HCT116 (cell line): ENCODE measurements at regions not wholly inside any gene's neighbourhood (a gene's known extent, or its start where the extent isn't known, plus 50 kb on each side); places are given as distances from the start of the nearest gene placed in this dataset.

Source experiments
- ATAC-seq: fragments of 200-7000 bp; cut with Tn5 transposase; 2 replicates; pipeline ENCODE4 v1.9.1; 2020; ENCODE audit warnings: mild to moderate bottlenecking, moderate library complexity
- BruUV-seq: library from RNA; stranded (reverse); fragments of 400-500 nt; replicated peaks from 2 replicates; lab custom pipeline; 2021; lab: Mats Ljungman, UMichigan
- CTCF ChIA-PET: fragments of 300-600 bp; sonication (Branson Sonifier 250); formaldehyde crosslinking; loops from one replicate; lab custom pipeline; 2021; ENCODE audit warnings: antibody characterized with exemption; lab: Charles Lee
- POLR2A ChIA-PET: fragments of 300-600, 350-600 bp; sonication (Branson Sonifier 250); formaldehyde crosslinking; loops from one replicate; lab custom pipeline; 2021; ENCODE audit warnings: antibody characterized with exemption; lab: Charles Lee
- RAD21 ChIA-PET, 2 experiments: fragments of 300-600 bp; sonication (Branson Sonifier 250); formaldehyde crosslinking; loops; one replicate each; lab custom pipeline; 2023; ENCODE audit warnings: low total read pairs in 2 of 2; ENCODE audit not compliant: uncharacterized antibody in 2 of 2, unreplicated experiment in 2 of 2, low non-redundant PET in 1 of 2; lab: Charles Lee
- DNase-seq: peaks from one replicate; pipeline ENCODE4 v3.0.0-alpha.2; 2010; ENCODE audit warnings: low read depth, low spot score
- H2AFZ ChIP-seq: fragments of 200-600 bp; shearing (Covaris generic), sonication (generic); 2 replicates; pipeline ENCODE4 v1.6.1; 2017; ENCODE audit warnings: low read depth, mixed run types, mixed read lengths, antibody characterized with exemption, low read length; ENCODE audit not compliant: poor library complexity, severe bottlenecking
- H3K27ac ChIP-seq: 2 replicates; pipeline ENCODE4 v1.5.1; 2012; ENCODE audit warnings: low read depth, low read length
- H3K27me3 ChIP-seq: fragments of 200-600 bp; sonication (generic); 2 replicates; pipeline ENCODE4 v1.6.1; 2016; ENCODE audit warnings: mixed run types, low read length, mixed read lengths; ENCODE audit not compliant: insufficient read depth
- H3K36me3 ChIP-seq, 2 experiments: fragments of 200-500 bp in 1 of 2; fragments of 200-600 bp in 1 of 2; sonication (Bioruptor generic) in 1 of 2; sonication (generic) in 1 of 2; 2 replicates each; pipeline versions ENCODE4 v1.5.1 to v1.6.1; 2014 to 2016; ENCODE audit warnings: low read length in 2 of 2, inconsistent platforms in 1 of 2, mixed read lengths in 1 of 2, mixed run types in 1 of 2; ENCODE audit not compliant: insufficient read depth in 2 of 2, control insufficient read depth in 1 of 2
- H3K4me1 ChIP-seq, 2 experiments: fragments of 200-600 bp in 1 of 2; sonication (generic) in 1 of 2; 2 replicates each; pipeline versions ENCODE4 v1.5.1 to v1.6.1; 2012 to 2017; ENCODE audit warnings: low read length in 2 of 2, inconsistent platforms in 1 of 2, mild to moderate bottlenecking in 1 of 2, mixed read lengths in 1 of 2, mixed run types in 1 of 2, moderate library complexity in 1 of 2; ENCODE audit not compliant: insufficient read depth in 2 of 2, control insufficient read depth in 1 of 2
- H3K4me2 ChIP-seq: fragments of 200-600 bp; sonication (generic); 2 replicates; pipeline ENCODE4 v1.6.1; 2017; ENCODE audit warnings: mixed run types, low read length, mixed read lengths
- H3K4me3 ChIP-seq, 2 experiments: fragments of 200-600 bp in 1 of 2; sonication (generic) in 1 of 2; replicated peaks in 1 of 2; 2 replicates each; pipeline ENCODE4 v1.5.1; 2011 to 2016; ENCODE audit warnings: low read length in 2 of 2, control low read depth in 1 of 2, low read depth in 1 of 2, mild to moderate bottlenecking in 1 of 2, mixed read lengths in 1 of 2, mixed run types in 1 of 2
- H3K79me2 ChIP-seq: fragments of 200-600 bp; sonication (generic); 2 replicates; pipeline ENCODE4 v1.6.1; 2017; ENCODE audit warnings: mild to moderate bottlenecking, mixed run types, low read length, moderate library complexity, mixed read lengths; ENCODE audit not compliant: insufficient read depth
- H3K9ac ChIP-seq: fragments of 200-600 bp; sonication (generic); 2 replicates; pipeline ENCODE4 v1.6.1; 2016; ENCODE audit warnings: low read length, mixed read lengths
- H3K9me2 ChIP-seq: fragments of 200-600 bp; sonication (generic), shearing (Covaris generic); 2 replicates; pipeline ENCODE4 v1.6.1; 2017; ENCODE audit warnings: mixed run types, mild to moderate bottlenecking, moderate library complexity; ENCODE audit not compliant: insufficient read depth
- H3K9me3 ChIP-seq, 2 experiments: fragments of 200-500 bp in 1 of 2; fragments of 200-600 bp in 1 of 2; sonication (Bioruptor generic) in 1 of 2; sonication (generic) in 1 of 2; 2 replicates each; pipeline ENCODE4 v1.6.1; 2014 to 2017; ENCODE audit warnings: low read length in 2 of 2, mixed read lengths in 2 of 2, inconsistent platforms in 1 of 2, low read depth in 1 of 2, mild to moderate bottlenecking in 1 of 2, mixed run types in 1 of 2, moderate library complexity in 1 of 2; ENCODE audit not compliant: control insufficient read depth in 1 of 2, insufficient read depth in 1 of 2
- H4K20me1 ChIP-seq: fragments of 200-600 bp; sonication (generic), shearing (Covaris generic); 2 replicates; pipeline ENCODE4 v1.6.1; 2017; ENCODE audit warnings: mixed run types, mild to moderate bottlenecking, moderate library complexity; ENCODE audit not compliant: insufficient read depth
- CEBPB ChIP-seq: IDR thresholded peaks from 2 replicates; pipeline ENCODE4 v1.6.1; 2012; ENCODE audit warnings: low read depth
- ELF1 ChIP-seq: IDR thresholded peaks from 2 replicates; pipeline ENCODE4 v1.6.1; 2012; ENCODE audit warnings: low read depth, borderline replicate concordance
- EZH2 ChIP-seq: fragments of 200-600 bp; sonication (generic); IDR thresholded peaks from 2 replicates; pipeline ENCODE4 v1.6.1; 2017; ENCODE audit warnings: antibody characterized with exemption, mixed run types
- EZH2phosphoT487 ChIP-seq: fragments of 200-600 bp; IDR thresholded peaks from 2 replicates; pipeline ENCODE4 v1.6.1; 2018; ENCODE audit warnings: antibody characterized with exemption, borderline replicate concordance
- FOSL1 ChIP-seq: IDR thresholded peaks from 2 replicates; pipeline ENCODE4 v1.6.1; 2012; ENCODE audit warnings: low read depth
- RAD21 ChIP-seq: IDR thresholded peaks from 2 replicates; pipeline ENCODE4 v1.6.1; 2012; ENCODE audit warnings: low read depth, mild to moderate bottlenecking
- SIN3A ChIP-seq: IDR thresholded peaks from 2 replicates; pipeline ENCODE4 v1.6.1; 2012; ENCODE audit warnings: low read depth
- SP1 ChIP-seq: IDR thresholded peaks from 2 replicates; pipeline ENCODE4 v1.6.1; 2012; ENCODE audit warnings: low read depth
- ZFX ChIP-seq: fragments of 450-650 bp; IDR thresholded peaks from 2 replicates; pipeline ENCODE4 v1.6.1; 2017
- intact Hi-C: fragments of 100-400 bp; cut with micrococcal nuclease; formaldehyde crosslinking; loops from 2 replicates; pipeline ENCODE4 v1.10.0; 2022
- TF ChIP-seq, protein P1 (sequence below), 3 experiments: fragments of 200-600 bp in 1 of 3; sonication (generic) in 1 of 3; IDR thresholded peaks in 2 of 3; conservative IDR thresholded peaks in 1 of 3; 2 replicates each; pipeline ENCODE4 v1.5.1; 2012 to 2017; ENCODE audit warnings: low read depth in 2 of 3, low read length in 2 of 3, antibody characterized with exemption in 1 of 3, borderline replicate concordance in 1 of 3, control low read depth in 1 of 3, mild to moderate bottlenecking in 1 of 3, mixed read lengths in 1 of 3, mixed run types in 1 of 3, moderate library complexity in 1 of 3; ENCODE audit not compliant: insufficient read depth in 1 of 3
- TF ChIP-seq, protein P2 (sequence below): IDR thresholded peaks from 2 replicates; pipeline ENCODE4 v1.6.1; 2012
- TF ChIP-seq, protein P3 (sequence below): IDR thresholded peaks from 2 replicates; pipeline ENCODE4 v1.6.1; 2012
- TF ChIP-seq, protein P4 (sequence below): IDR thresholded peaks from 2 replicates; pipeline ENCODE4 v1.6.1; 2012; ENCODE audit warnings: low read depth

DNA sequence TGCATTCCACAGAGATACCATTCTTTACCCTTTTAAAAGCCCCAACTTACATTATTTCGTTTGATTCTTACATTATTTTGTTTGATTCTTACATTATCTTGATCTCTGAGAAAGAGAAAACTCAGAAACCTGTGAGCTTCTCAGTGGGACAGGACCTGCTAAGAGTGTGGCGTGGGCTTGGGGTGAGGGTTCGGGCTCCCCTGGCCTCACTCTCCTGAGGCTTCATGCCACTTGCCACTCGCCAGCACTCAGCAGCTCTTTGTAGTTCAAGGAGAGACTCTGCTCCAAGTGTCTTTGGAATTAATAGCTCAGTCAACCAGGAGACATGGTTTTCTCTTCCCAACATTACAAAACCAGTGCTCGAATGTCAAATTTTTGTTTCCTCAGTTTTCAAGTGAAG lies 132.4 kb upstream of the RGS17 start (continued):
- TF ChIP-seq, protein P1, sequence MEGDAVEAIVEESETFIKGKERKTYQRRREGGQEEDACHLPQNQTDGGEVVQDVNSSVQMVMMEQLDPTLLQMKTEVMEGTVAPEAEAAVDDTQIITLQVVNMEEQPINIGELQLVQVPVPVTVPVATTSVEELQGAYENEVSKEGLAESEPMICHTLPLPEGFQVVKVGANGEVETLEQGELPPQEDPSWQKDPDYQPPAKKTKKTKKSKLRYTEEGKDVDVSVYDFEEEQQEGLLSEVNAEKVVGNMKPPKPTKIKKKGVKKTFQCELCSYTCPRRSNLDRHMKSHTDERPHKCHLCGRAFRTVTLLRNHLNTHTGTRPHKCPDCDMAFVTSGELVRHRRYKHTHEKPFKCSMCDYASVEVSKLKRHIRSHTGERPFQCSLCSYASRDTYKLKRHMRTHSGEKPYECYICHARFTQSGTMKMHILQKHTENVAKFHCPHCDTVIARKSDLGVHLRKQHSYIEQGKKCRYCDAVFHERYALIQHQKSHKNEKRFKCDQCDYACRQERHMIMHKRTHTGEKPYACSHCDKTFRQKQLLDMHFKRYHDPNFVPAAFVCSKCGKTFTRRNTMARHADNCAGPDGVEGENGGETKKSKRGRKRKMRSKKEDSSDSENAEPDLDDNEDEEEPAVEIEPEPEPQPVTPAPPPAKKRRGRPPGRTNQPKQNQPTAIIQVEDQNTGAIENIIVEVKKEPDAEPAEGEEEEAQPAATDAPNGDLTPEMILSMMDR (IDR thresholded peaks at IDR 0.05 in 2 of 3, conservative IDR thresholded peaks at IDR 0.05 in 1 of 3; ENCODE audit: borderline replicate concordance in 1 of 3, insufficient read depth in 1 of 3, low read depth in 2 of 3, low read length in 2 of 3): no peak

DNA sequence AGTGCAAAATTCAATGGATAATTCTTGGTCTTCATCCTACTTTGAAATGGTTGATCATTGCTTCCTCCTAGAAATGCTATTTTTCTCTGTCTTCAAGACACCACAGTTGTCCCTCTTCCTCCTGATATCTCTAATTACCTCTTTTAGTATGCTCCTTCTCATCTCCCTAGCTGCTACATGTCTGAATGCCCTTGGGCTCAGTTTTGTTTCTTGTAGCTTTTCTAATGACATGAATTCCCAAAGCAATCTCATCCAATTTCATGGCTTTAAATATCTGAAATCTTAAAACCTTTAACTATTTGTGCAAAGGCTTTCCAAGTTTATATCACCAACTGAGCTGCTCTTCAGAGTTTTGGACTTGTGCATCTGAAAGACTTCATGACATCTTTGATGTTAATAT lies 120.2 kb upstream of the RGS17 start:
- RAD21 ChIA-PET: no interaction called here
- Histone ChIP-seq H3K4me1 (peaks cover 0 to 7% of the 10 kb centered on the region in 2 experiments; a peak in 2 of 4 replicates), H3K4me2 (peak overlapping the region; percentile 44; the same call in 1 of the 2 replicates), H3K4me3 (no peak overlapping the region), H4K20me1 (no peaks in the 10 kb centered on the region), H3K9me2 (no peaks in the 10 kb centered on the region), H3K9ac (no peak overlapping the region), H3K36me3 (no peaks in the 10 kb centered on the region), H3K27ac (no peak overlapping the region), H3K79me2 (no peaks in the 10 kb centered on the region), H3K9me3 (no peaks in the 10 kb centered on the region), H3K27me3 (no peaks in the 10 kb centered on the region), H2AFZ (peak overlapping the region; percentile 99)
- BruUV-seq: no TSS peak
- ATAC-seq (no peak), DNase-seq (no peak)
- POLR2A ChIA-PET: no interaction called here
- TF ChIP-seq FOSL1: no peak
- no peak for TF ChIP-seq EZH2
- TF ChIP-seq SP1: no peak
- no peak for TF ChIP-seq RAD21
- no peak for TF ChIP-seq ZFX
- no peak for TF ChIP-seq ELF1
- TF ChIP-seq, protein P2, sequence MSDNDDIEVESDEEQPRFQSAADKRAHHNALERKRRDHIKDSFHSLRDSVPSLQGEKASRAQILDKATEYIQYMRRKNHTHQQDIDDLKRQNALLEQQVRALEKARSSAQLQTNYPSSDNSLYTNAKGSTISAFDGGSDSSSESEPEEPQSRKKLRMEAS: no peak
- TF ChIP-seq, protein P3, sequence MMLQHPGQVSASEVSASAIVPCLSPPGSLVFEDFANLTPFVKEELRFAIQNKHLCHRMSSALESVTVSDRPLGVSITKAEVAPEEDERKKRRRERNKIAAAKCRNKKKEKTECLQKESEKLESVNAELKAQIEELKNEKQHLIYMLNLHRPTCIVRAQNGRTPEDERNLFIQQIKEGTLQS: no peak
- no peak for TF ChIP-seq CEBPB
- TF ChIP-seq, protein P4, sequence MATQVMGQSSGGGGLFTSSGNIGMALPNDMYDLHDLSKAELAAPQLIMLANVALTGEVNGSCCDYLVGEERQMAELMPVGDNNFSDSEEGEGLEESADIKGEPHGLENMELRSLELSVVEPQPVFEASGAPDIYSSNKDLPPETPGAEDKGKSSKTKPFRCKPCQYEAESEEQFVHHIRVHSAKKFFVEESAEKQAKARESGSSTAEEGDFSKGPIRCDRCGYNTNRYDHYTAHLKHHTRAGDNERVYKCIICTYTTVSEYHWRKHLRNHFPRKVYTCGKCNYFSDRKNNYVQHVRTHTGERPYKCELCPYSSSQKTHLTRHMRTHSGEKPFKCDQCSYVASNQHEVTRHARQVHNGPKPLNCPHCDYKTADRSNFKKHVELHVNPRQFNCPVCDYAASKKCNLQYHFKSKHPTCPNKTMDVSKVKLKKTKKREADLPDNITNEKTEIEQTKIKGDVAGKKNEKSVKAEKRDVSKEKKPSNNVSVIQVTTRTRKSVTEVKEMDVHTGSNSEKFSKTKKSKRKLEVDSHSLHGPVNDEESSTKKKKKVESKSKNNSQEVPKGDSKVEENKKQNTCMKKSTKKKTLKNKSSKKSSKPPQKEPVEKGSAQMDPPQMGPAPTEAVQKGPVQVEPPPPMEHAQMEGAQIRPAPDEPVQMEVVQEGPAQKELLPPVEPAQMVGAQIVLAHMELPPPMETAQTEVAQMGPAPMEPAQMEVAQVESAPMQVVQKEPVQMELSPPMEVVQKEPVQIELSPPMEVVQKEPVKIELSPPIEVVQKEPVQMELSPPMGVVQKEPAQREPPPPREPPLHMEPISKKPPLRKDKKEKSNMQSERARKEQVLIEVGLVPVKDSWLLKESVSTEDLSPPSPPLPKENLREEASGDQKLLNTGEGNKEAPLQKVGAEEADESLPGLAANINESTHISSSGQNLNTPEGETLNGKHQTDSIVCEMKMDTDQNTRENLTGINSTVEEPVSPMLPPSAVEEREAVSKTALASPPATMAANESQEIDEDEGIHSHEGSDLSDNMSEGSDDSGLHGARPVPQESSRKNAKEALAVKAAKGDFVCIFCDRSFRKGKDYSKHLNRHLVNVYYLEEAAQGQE: no peak
- TF ChIP-seq EZH2phosphoT487: no peak
- no peak for TF ChIP-seq SIN3A
- CTCF ChIA-PET: no interaction called here
- intact Hi-C loops: no loop called here
